ENCODE measurements at regions not wholly inside any gene's neighbourhood (a gene's known extent, or its start where the extent isn't known, plus 50 kb on each side); places are given as distances from the start of the nearest gene placed in this dataset.

DNA sequence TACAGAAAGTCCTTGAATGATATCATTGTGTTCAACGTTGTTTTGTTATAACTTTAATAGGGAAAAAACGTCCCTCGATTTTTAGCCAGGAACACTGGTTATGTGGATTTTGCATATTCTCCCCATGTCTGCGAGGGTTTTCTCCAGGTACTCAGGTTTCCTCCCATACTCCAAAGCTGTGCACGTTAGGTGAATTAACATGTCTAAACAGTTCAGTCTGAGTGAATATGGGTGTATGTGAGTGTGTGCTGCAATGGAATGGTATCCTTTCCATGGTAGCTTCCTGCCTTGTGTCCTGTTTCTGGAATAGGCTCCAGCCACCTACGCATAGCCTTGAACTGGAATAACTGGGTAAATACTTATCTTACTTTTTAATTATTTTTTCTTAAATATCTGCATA, 810.8 kb upstream of the ATXN7L3B start:
- DNase-seq (ENCODE audit: low read depth) = no peak
- TF ChIP-seq, protein P1, sequence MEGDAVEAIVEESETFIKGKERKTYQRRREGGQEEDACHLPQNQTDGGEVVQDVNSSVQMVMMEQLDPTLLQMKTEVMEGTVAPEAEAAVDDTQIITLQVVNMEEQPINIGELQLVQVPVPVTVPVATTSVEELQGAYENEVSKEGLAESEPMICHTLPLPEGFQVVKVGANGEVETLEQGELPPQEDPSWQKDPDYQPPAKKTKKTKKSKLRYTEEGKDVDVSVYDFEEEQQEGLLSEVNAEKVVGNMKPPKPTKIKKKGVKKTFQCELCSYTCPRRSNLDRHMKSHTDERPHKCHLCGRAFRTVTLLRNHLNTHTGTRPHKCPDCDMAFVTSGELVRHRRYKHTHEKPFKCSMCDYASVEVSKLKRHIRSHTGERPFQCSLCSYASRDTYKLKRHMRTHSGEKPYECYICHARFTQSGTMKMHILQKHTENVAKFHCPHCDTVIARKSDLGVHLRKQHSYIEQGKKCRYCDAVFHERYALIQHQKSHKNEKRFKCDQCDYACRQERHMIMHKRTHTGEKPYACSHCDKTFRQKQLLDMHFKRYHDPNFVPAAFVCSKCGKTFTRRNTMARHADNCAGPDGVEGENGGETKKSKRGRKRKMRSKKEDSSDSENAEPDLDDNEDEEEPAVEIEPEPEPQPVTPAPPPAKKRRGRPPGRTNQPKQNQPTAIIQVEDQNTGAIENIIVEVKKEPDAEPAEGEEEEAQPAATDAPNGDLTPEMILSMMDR (conservative IDR thresholded peaks at IDR 0.05; ENCODE audit: low read depth, low read length) = no peak
- no peak overlapping the region for H3K4me3 ChIP-seq (ENCODE audit: low read depth, low read length)

DNA sequence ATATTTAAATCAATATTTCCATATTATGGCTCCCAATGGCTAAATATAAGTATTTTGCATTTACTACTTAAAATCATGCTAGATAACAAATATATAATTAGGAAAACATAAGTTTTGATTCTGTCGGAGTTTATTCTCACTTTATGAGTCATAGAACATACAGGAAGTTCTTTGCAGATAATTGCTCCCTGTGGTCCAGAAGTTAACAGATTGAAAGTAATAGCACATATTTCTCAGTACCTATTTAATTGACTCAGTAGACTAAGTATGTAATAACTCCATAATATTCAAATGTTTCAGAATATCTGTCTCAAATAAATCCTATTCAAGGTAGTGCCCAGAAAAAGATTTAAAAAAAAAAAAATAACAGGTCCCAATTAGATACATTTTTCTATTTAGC, 806.0 kb upstream of the ATXN7L3B start:
- TF ChIP-seq, protein P1 (conservative IDR thresholded peaks at IDR 0.05; ENCODE audit: low read depth, low read length) = no peak
- H3K4me3 ChIP-seq (ENCODE audit: low read depth, low read length) = no peak overlapping the region
- DNase-seq (ENCODE audit: low read depth) = no peak

DNA sequence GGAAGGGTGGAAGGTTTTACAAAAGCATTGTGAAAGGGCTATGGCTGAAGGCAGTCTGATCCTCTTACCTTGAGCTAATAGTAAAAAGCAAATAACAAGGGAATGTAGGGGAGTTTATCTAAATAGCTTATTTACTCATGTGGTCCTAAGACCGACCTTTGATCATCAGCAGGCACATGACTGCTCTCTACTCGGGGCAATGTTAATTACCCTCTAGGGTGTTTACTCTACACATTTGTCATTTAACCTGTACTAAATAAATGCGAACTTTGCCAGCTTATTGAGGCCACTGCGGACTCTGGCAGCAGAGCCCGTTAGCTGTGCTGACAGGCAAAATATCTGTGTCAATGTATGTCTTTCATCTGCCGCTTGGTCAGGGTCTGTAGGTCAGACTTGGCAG, 768.3 kb upstream of the ATXN7L3B start:
- TF ChIP-seq, protein P1 (conservative IDR thresholded peaks at IDR 0.05; ENCODE audit: low read depth, low read length) = no peak
- DNase-seq (ENCODE audit: low read depth) = no peak
- no peak overlapping the region for H3K4me3 ChIP-seq (ENCODE audit: low read depth, low read length)

DNA sequence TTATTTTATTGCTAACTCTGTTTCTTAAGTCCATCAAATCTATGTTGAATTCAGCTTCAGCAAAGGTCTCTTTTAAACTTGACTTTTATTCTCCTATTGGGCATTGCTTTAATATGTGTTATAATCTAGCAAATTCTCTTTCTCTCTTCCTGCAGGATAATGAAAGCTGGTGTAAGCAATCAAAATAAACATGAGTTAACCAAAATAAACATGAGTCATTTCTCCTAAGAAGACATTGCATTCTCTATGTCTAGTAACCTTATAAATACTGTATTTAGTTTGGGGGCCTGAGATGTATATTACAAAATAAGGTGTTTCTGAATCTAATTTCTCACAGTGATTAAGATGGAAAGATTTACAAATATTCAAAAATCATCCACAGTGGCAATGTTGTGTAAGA, 739.1 kb upstream of the ATXN7L3B start:
- DNase-seq (ENCODE audit: low read depth) = no peak
- H3K4me3 ChIP-seq (ENCODE audit: low read depth, low read length) = no peak overlapping the region
- TF ChIP-seq, protein P1 (conservative IDR thresholded peaks at IDR 0.05; ENCODE audit: low read depth, low read length) = no peak

DNA sequence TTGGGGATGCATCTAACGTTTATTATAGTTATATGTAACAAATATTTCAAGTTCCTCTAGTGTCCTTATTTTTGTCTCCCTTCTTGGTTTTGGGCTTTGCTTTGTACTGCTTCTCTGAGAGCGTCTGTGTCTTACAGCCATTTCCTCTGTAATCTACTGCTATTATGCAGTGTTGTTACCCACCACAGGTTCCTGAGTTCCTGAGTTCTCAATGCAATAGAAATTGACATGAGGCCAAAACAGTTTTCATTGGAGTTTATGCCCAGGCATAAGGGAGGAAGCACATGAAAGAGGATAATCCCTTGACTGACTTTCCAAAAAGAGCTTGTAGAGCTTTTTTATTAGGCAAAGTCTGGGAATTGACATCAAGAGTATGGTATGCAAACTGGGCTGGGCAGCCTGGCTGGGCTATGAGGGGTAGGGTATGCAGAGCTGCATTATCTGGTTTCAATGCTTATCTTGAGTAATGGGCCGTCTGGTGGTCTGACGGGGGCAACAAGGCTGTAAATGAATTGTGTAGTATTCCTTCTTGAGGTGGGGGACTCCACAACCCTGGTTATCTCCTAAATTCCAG, 722.5 kb upstream of the ATXN7L3B start:
- TF ChIP-seq, protein P1 (conservative IDR thresholded peaks at IDR 0.05; ENCODE audit: low read depth, low read length) = no peak
- H3K4me3 ChIP-seq (ENCODE audit: low read depth, low read length) = no peak overlapping the region
- DNase-seq (ENCODE audit: low read depth) = no peak

DNA sequence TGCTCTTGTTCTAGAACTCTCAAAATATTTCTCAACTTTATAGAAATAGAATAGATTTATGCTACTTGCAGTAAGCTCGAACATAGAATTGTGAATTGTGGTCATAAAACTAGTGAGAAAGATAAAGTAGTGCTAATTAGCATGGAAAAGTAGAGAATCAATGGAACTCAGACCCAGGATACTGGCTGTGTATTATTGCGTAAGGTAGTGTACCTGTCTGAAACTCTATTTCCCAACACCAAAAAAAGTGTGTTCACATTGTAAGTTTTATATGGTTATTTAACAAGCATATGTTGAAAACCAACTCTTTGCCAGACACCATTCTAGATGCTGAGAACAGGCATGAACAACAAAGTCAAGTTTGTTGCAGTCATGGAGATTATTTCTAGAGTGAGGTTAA, 720.5 kb upstream of the ATXN7L3B start:
- H3K4me3 ChIP-seq (ENCODE audit: low read depth, low read length) = no peak overlapping the region
- DNase-seq (ENCODE audit: low read depth) = no peak
- TF ChIP-seq, protein P1 (conservative IDR thresholded peaks at IDR 0.05; ENCODE audit: low read depth, low read length) = no peak

DNA sequence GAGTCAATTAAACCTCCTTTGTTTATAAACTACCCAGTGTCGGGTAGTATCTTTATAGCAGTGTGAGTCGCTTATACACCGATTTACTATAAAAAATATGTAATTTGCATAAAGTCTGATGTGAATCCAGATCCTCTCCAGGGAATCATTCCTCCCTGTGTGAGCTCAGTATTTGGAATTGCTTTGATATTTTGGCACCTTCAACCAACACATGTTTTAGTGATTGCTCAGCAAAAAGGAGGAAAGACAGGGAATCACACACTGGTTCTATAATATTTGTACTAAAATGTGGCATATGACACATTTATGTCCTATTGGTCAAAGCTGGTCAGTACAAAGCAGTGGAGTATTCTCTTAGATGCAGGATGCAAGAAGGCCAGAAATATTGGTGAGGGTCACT, 703.9 kb upstream of the ATXN7L3B start:
- H3K4me3 ChIP-seq (ENCODE audit: low read depth, low read length) = no peak overlapping the region
- DNase-seq (ENCODE audit: low read depth) = no peak
- TF ChIP-seq, protein P1 (conservative IDR thresholded peaks at IDR 0.05; ENCODE audit: low read depth, low read length) = no peak
